H7 (cell line): ENCODE measurements at regions not wholly inside any gene's neighbourhood (a gene's known extent, or its start where the extent isn't known, plus 50 kb on each side); places are given as distances from the start of the nearest gene placed in this dataset.

ENCODE experiments used
- DNase-seq: peaks from one replicate; pipeline ENCODE4 v3.0.0; 2012
- H3K27me3 ChIP-seq: 2 replicates; pipeline ENCODE4 v1.6.0; 2011; ENCODE audit warnings: mild to moderate bottlenecking, low read length; ENCODE audit not compliant: control insufficient read depth, insufficient read depth
- H3K36me3 ChIP-seq: replicated peaks from 2 replicates; pipeline ENCODE4 v1.5.1; 2011; ENCODE audit warnings: low read length; ENCODE audit not compliant: control insufficient read depth, insufficient read depth
- H3K4me3 ChIP-seq: 2 replicates; pipeline ENCODE4 v1.5.1; 2011; ENCODE audit warnings: low read depth, mild to moderate bottlenecking, control low read depth, low read length, moderate library complexity; ENCODE audit not compliant: insufficient read depth

- no peaks in the 10 kb centered on the region for H3K27me3 ChIP-seq
- no peaks in the 10 kb centered on the region for H3K36me3 ChIP-seq
- DNase-seq: no peak
- no peak overlapping the region for H3K4me3 ChIP-seq
These were observed 394.7 kb upstream of the DACH1 start for GRCh38 chr13:72261732-72262131.

GRCh38 chr13:72259528-72259927 is 392.5 kb upstream of the DACH1 start:
- Histone ChIP-seq H3K27me3 (no peaks in the 10 kb centered on the region), H3K36me3 (no peaks in the 10 kb centered on the region), H3K4me3 (no peak overlapping the region)
- no peak for DNase-seq

DNA sequence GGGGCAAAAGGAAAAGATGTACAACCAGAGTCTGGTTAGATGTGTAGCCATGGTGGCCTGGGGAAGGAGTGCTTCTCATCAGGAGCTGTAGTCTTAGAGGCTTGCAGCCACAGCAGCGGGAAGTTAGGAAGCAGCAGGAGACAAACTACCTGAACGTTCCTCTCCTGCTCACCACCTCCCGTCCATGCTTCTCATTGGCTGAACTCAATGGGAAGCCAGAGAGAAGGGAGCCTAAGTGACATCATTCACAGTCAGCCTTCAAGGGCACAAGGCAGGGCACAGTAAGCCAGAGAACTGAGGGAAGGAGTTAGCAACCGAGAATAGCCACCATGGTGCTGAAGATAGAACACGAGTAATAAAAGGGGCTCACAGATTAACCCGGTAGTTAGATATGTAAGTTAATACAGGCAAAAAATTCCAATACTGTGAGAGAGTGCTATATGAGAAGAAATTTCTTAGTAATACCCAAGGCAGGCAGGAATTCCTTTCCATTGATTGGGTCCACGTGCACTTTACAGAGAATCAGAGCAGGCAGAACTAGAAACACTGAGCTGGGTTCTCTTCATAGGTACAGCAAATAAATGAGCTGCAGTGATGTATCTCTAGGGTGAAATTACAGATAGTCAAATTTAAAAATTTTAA is 391.5 kb upstream of the DACH1 start:
- H3K4me3 ChIP-seq: no peak overlapping the region
- peak; percentile 8 for DNase-seq
- no peaks in the 10 kb centered on the region for H3K27me3 ChIP-seq
- H3K36me3 ChIP-seq: no peaks in the 10 kb centered on the region

GRCh38 chr13:72255908-72256307 is 388.9 kb upstream of the DACH1 start:
- Histone ChIP-seq H3K27me3 (no peaks in the 10 kb centered on the region), H3K4me3 (no peak overlapping the region), H3K36me3 (no peaks in the 10 kb centered on the region)
- peak; percentile 22 for DNase-seq

- H3K4me3 ChIP-seq: no peak overlapping the region
- H3K36me3 ChIP-seq: no peaks in the 10 kb centered on the region
- no peaks in the 10 kb centered on the region for H3K27me3 ChIP-seq
- DNase-seq: no peak
These were observed 386.8 kb upstream of the DACH1 start for GRCh38 chr13:72253754-72254153.

- Histone ChIP-seq H3K27me3 (no peaks in the 10 kb centered on the region), H3K36me3 (no peaks in the 10 kb centered on the region), H3K4me3 (no peak overlapping the region)
- DNase-seq: no peak
These were observed 379.4 kb upstream of the DACH1 start for GRCh38 chr13:72246396-72246795.

GRCh38 chr13:72244788-72245187 is 377.8 kb upstream of the DACH1 start:
- Histone ChIP-seq H3K36me3 (no peaks in the 10 kb centered on the region), H3K4me3 (no peak overlapping the region), H3K27me3 (no peaks in the 10 kb centered on the region)
- DNase-seq: no peak

GRCh38 chr13:72230131-72230530 is 363.1 kb upstream of the DACH1 start:
- H3K4me3 ChIP-seq: no peak overlapping the region
- H3K27me3 ChIP-seq: no peaks in the 10 kb centered on the region
- no peaks in the 10 kb centered on the region for H3K36me3 ChIP-seq
- DNase-seq: no peak

- no peak overlapping the region for H3K4me3 ChIP-seq
- H3K36me3 ChIP-seq: no peaks in the 10 kb centered on the region
- no peaks in the 10 kb centered on the region for H3K27me3 ChIP-seq
- no peak for DNase-seq
These were observed 362.1 kb upstream of the DACH1 start for GRCh38 chr13:72229067-72229466.

DNA sequence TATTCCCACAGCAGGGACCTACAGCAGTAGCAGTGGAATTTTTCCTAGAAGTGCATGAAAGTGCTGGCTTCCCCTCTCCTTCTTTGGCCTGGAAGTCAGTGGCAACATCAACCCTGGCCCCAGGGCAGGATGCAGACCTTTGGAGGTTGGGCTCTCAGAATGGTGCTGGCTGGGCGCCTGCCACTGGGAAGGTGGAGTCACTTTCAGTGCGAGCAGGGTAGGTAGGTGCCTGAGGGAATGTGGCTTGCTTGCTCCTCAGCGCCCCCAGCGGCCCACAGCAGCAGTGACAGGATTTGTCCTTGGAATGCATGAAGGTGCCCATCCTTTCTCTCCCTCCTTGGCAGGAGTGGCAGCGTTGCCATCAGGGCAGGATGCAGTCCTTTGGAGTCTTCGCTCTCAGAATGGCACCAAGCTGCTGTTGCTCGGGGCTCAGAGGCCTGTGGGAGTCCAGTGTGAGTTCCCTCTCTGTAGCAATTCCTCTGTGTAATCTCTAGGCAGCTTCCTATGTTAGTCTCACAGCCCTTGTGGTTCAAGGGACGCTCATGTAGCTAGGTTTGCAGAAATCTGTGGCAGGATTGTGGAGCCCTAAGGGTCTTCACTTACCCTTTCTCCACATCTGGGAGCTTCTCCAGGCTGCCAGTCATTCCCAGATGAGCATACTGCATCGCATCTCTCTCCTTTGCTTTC is 354.4 kb upstream of the DACH1 start:
- H3K27me3 ChIP-seq: no peaks in the 10 kb centered on the region; the same call in 1 of the 2 replicates
- no peak overlapping the region for H3K4me3 ChIP-seq
- peak; percentile 32 for DNase-seq

DNA sequence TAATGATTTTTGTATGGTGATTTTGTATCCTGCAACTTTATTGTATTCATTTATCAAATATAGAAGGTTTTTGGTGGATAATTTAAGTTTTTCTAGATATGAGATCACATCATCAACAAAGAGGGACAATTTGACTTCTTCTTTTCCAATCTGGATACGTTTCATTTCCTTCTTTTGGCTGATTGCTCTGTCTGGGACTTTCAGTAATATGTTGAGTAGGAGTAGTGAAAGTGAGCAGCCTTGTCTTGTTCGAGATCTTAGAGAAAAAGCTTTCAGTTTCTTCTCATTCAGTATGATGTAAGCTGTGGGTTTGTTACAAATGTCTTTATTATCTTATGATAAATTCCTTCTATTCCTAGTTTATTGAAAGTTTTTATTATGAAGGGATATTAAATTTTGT is 352.0 kb upstream of the DACH1 start:
- no peak overlapping the region for H3K4me3 ChIP-seq
- no peak for DNase-seq
- H3K36me3 ChIP-seq: no peaks in the 10 kb centered on the region
- no peaks in the 10 kb centered on the region; the same call in 1 of the 2 replicates for H3K27me3 ChIP-seq

More for the DNA sequence above, 354.4 kb upstream of the DACH1 start:
- H3K36me3 ChIP-seq: no peaks in the 10 kb centered on the region

GRCh38 chr13:72217142-72217541 is 350.1 kb upstream of the DACH1 start:
- DNase-seq: no peak
- Histone ChIP-seq H3K36me3 (no peaks in the 10 kb centered on the region), H3K4me3 (no peak overlapping the region), H3K27me3 (no peaks in the 10 kb centered on the region; the same call in 1 of the 2 replicates)

- DNase-seq: no peak
- Histone ChIP-seq H3K36me3 (no peaks in the 10 kb centered on the region), H3K4me3 (no peak overlapping the region), H3K27me3 (no peaks in the 10 kb centered on the region)
These were observed 341.2 kb upstream of the DACH1 start for GRCh38 chr13:72208112-72208645.

DNA sequence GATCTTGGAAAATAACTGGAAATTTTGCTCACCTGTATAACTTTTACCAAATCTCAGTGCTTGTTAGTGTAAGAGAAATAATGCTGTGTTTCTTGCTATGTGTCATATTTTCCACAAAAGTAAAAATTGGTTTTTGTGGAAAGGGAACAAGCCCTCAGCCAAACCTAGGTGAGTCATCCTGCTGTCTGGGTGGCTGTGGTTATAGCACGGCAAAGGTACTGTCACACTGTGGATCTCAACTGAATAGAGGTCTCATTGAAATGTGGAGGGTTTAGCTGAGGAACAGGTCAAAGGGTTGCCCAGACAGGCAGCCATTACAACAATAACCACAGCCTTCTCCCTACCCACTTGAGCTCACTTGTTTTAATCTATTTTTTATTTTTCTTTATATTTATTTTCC is 338.8 kb upstream of the DACH1 start:
- Histone ChIP-seq H3K4me3 (no peak overlapping the region), H3K27me3 (no peaks in the 10 kb centered on the region), H3K36me3 (no peaks in the 10 kb centered on the region)
- no peak for DNase-seq

DNA sequence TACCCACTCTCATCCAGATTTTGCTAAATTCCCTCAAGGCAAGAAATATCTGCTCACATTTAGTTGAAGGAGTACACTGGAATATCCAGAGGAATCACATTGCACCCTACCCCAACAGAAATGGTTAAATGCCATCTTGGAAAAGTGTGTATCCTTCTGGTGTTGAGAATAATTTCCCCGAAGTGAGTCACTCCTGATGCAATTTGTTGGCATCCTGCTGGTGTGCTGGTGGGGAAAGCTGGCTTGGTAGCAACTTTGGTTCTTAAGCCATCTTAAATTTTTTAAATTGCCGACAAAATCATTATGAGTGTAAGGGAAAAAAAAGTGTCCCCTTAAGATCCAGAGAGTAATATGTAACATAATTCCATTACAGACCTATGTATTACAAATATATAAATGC is 337.3 kb upstream of the DACH1 start:
- DNase-seq: no peak
- Histone ChIP-seq H3K36me3 (no peaks in the 10 kb centered on the region), H3K27me3 (no peaks in the 10 kb centered on the region), H3K4me3 (no peak overlapping the region)
